BLaER1 treated with 17β-estradiol and CSF1 and Interleukin-3, amounts not matched to agents 10 nM and 100 nM (cell line): ENCODE measurements at regions not wholly inside any gene's neighbourhood (a gene's known extent, or its start where the extent isn't known, plus 50 kb on each side); places are given as distances from the start of the nearest gene placed in this dataset.
A peak's percentile ranks its signal among the peaks of the same experiment; 100 is the strongest.

ENCODE experiments used
- H3K27ac ChIP-seq, 11 experiments: shearing (Covaris generic); formaldehyde crosslinking; 2 replicates each; pipeline ENCODE4 v1.8.1; 2022
- H3K27me3 ChIP-seq, 11 experiments: shearing (Covaris generic); formaldehyde crosslinking; 2 replicates each; pipeline ENCODE4 v1.8.1; 2022
- H3K36me3 ChIP-seq, 11 experiments: shearing (Covaris generic); formaldehyde crosslinking; 2 replicates each; pipeline ENCODE4 v1.8.1; 2022
- H3K4me1 ChIP-seq, 10 experiments: shearing (Covaris generic); formaldehyde crosslinking; 2 replicates each; pipeline ENCODE4 v1.8.1; 2022
- H3K4me2 ChIP-seq, 11 experiments: shearing (Covaris generic); formaldehyde crosslinking; 2 replicates each; pipeline ENCODE4 v1.8.1; 2022
- H3K4me3 ChIP-seq, 10 experiments: shearing (Covaris generic); formaldehyde crosslinking; 2 replicates each; pipeline ENCODE4 v1.8.1; 2022
- H3K9ac ChIP-seq, 11 experiments: shearing (Covaris generic); formaldehyde crosslinking; 2 replicates each; pipeline ENCODE4 v1.8.1; 2022
- H3K9me3 ChIP-seq, 11 experiments: shearing (Covaris generic); formaldehyde crosslinking; replicated peaks in 1 of 11; 2 replicates each; pipeline ENCODE4 v1.8.1; 2022
- H4K20me1 ChIP-seq, 11 experiments: shearing (Covaris generic); formaldehyde crosslinking; 2 replicates each; pipeline ENCODE4 v1.8.1; 2022
- Cebpa-rat ChIP-seq, 11 experiments: shearing (Covaris generic); IDR thresholded peaks; 2 replicates each; pipeline ENCODE4 v1.8.1; 2022

DNA sequence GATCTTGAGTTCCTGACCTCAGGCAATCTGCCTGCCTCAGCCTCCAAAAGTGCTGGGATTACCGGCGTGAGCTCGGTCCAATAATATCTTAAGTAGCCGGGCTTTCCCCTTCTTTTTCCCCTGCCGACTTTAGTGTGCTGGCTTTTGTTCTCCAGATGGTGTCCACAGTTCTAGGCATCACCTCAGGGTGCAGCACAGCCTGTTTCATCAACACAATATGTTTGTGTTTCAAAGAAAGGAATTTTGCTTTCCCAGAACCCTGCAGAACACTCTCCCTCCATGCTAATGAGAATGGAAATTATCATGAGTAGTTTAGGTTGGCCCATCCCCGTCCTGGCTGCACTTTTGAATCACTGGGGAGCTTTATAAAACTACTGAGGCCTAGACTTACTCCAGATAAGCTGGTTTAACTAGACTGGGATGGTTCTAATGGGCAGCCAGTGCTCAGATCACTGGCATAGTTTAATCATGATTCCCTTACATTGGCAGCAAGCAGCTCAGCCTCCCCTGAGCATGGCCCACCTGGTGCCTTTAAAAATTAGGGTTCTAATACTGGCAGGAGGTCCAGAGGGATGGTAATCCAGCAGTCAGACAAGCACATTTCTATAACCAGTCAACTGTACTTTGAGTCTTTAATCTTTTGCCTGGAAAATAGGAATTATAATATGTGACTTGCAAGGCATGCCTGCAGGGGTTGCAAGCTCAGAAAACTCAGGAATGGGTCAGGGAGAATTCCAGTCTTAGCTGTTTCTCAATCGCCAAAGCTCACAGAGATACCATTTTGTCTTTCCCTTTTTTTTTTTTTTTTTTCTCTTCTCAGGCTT, 127.6 kb upstream of the RASGRP1 start:
- Histone ChIP-seq H3K27ac (no peak overlapping the region), H3K4me2 (0 out of 22 replicates have a peak overlapping the region, but pooled peaks of 1 of the 11 experiments have one; percentile 14), H3K4me3 (no peak overlapping the region), H3K36me3 (no peaks in the 10 kb centered on the region), H3K27me3 (no peaks in the 10 kb centered on the region), H3K4me1 (peaks cover 32 to 44% (median 41%) of the 10 kb centered on the region in 10 experiments), H3K9me3 (no peaks in the 10 kb centered on the region), H4K20me1 (no peaks in the 10 kb centered on the region), H3K9ac (no peak overlapping the region)
- TF ChIP-seq Cebpa-rat (IDR thresholded peaks at IDR 0.05), result no peak

DNA sequence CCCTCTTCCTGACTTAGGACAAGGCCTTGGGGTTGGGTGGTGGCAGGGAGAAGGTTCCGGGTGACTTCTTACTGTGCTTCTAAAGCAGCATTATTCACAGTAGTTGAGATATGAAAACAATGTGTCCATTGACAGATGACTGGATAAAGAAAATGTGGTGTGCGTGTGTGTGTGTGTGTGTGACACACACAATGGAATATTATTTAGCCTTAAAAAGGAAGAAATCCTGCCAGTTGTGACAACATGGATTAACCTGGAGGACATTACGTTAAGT, 128.1 kb upstream of the RASGRP1 start:
- H3K4me3 ChIP-seq, result no peak overlapping the region
- H4K20me1 ChIP-seq, result no peaks in the 10 kb centered on the region
- no peak overlapping the region for H3K27ac ChIP-seq
- H3K4me2 ChIP-seq, result no peak overlapping the region
- TF ChIP-seq Cebpa-rat (IDR thresholded peaks at IDR 0.05), result no peak
- H3K4me1 ChIP-seq, result peaks cover 32 to 50% (median 46%) of the 10 kb centered on the region in 10 experiments
- H3K27me3 ChIP-seq, result no peaks in the 10 kb centered on the region
- no peak overlapping the region for H3K9ac ChIP-seq
- H3K36me3 ChIP-seq, result no peaks in the 10 kb centered on the region
- no peaks in the 10 kb centered on the region for H3K9me3 ChIP-seq

DNA sequence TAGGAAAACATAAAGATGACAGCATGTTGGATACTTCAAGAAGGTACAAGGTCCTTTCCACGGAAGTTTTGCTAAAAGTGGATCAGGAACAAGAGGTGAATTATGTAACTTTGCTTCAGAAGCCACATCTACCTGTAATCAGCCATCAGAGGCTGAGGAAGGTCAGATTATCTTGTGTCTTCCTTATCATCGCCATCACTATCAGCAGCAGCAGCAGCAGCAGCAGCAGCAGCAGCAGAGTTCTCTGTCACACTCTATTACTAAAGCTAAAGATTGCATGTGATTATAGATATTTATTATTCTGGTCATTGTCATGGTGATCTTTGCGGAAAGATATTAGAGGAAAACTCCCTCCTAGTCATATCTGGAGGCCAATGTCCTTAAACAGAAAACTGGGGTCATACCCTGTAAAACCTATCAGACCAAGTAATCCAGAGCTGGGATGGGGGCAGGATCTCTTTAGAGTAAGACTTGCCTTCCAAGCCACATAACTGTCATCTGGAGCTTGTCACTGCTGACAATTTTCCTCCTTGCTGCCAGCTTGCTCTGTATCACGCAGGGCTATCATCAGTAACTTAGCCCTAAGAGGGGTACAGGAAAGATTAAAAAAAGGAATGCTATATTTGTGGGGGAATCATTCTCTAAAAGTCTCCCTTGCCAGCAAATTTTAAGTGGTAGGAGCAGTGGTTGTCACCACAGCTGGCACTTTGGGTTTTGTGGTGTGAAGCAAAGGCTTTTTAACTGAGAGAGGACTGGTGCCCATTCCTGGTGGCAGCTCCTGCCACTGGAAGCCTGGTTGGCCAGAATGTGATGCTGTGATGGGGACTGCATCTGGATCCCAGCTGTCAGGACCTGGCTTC, 130.9 kb upstream of the RASGRP1 start:
- TF ChIP-seq Cebpa-rat (IDR thresholded peaks at IDR 0.05), result no peak
- Histone ChIP-seq H3K36me3 (no peaks in the 10 kb centered on the region), H3K4me1 (peaks cover 24 to 57% (median 48%) of the 10 kb centered on the region in 10 experiments), H3K4me2 (peak overlapping the region; percentile 40 to 80 (median 66)), H3K9me3 (no peaks in the 10 kb centered on the region), H4K20me1 (no peaks in the 10 kb centered on the region), H3K9ac (peak overlapping the region in 1 of 11 experiments; percentile 45; a peak in 2 of 22 replicates), H3K4me3 (no peak overlapping the region), H3K27ac (peak overlapping the region in 9 of 11 experiments; percentile 13 to 60 (median 33); a peak in 14 of 22 replicates), H3K27me3 (no peaks in the 10 kb centered on the region)

DNA sequence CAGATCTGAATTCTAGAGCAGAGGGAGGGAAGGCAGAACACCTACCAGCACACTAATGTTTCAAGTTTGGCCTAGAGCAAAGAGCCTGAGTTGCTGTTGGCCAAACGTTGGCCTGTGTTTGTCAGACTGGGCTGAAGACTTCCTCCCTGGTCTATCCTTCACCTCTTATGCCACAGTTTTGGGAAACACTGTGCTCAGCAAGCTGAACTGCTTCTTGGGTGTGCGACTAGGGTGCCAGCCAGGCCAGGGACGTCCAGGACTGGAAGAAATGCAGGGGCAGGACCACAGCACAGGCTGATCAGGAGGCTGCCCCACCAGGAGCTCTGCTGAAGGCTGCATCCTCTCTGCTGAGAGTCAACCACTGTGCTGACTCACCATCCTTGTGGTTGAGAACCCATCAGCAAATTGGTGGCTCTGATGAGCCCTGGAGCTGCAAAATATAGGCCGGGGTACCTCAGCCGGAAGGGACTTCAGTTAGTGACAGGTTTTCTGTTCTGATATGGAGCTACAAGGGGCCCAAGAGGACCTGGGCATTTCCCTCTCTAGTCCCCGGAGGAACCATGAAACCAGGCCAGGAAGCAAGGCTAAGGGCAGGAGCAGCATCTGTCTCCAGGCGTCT, 131.6 kb upstream of the RASGRP1 start:
- Histone ChIP-seq H3K27ac (peak overlapping the region in 9 of 11 experiments; percentile 24 to 60 (median 38); a peak in 15 of 22 replicates), H3K36me3 (no peaks in the 10 kb centered on the region), H3K4me3 (no peak overlapping the region), H3K4me1 (peaks cover 24 to 58% (median 48%) of the 10 kb centered on the region in 10 experiments), H3K27me3 (no peaks in the 10 kb centered on the region), H3K9me3 (no peaks in the 10 kb centered on the region), H3K9ac (peak overlapping the region in 5 of 11 experiments; percentile 6 to 45 (median 16); a peak in 4 of 22 replicates), H3K4me2 (peak overlapping the region; percentile 40 to 80 (median 66)), H4K20me1 (no peaks in the 10 kb centered on the region)
- TF ChIP-seq Cebpa-rat (IDR thresholded peaks at IDR 0.05), result no peak

DNA sequence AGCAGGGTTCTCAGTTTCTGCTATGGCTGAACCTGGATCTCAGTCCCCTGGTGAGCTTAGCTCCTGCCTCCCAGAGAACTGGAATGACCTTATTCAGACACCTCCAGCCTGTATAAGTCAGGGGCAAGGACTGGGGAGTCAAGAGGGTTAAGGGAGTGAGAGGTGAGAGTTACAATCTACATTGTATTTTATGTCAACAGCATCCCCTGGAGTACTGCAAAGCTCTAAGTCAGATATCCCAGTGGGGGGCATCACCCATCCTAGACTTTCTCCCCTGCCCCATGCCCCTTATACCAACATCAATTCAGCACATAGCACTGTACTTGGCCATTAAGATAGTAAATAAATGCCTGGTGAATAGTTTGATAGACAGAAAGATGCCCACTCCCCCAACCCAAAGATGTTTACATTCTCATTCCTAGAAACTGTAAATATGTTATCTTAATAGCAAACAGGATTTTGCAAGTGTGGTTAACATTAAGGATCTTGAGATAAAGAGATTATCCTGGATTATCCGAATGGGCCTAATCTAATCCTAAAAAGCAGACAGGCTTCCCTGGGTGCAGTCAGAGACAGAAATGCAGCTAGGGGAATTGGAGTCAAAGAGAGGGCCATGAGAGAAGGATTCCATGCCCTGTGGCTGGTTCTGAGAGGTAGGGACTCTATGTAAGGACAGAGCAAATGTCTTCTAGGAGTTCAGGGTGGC, 132.3 kb upstream of the RASGRP1 start:
- H3K9ac ChIP-seq, result peak overlapping the region in 5 of 11 experiments; percentile 6 to 35 (median 13); a peak in 2 of 22 replicates
- peak overlapping the region; percentile 40 to 80 (median 66) for H3K4me2 ChIP-seq
- no peaks in the 10 kb centered on the region for H3K27me3 ChIP-seq
- H3K9me3 ChIP-seq, result no peaks in the 10 kb centered on the region
- peaks cover 24 to 58% (median 48%) of the 10 kb centered on the region in 10 experiments for H3K4me1 ChIP-seq
- no peak for TF ChIP-seq Cebpa-rat (IDR thresholded peaks at IDR 0.05)
- H3K4me3 ChIP-seq, result no peak overlapping the region
- H3K36me3 ChIP-seq, result no peaks in the 10 kb centered on the region
- peak overlapping the region in 8 of 11 experiments; percentile 25 to 60 (median 39); a peak in 14 of 22 replicates for H3K27ac ChIP-seq
- H4K20me1 ChIP-seq, result no peaks in the 10 kb centered on the region

DNA sequence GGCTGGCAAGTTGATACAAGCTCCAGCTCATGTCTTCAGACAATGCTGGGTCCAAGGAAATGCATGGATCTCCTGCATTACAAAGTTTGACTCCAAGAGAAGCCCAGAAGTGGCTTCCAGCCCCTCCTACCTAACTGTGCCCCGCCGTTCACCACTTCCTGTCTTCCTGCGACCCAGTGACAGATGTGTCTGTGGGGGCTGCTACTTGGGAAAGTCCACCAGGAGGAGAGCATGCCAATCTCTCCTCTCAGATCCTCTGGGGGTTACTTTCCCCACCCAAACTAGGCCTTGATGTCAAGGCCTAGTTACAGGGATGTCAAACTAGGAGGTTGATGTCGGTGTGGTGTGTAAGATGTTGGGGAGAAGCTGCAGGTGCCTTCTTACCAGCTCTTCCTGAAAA, 133.6 kb upstream of the RASGRP1 start:
- Histone ChIP-seq H3K4me2 (peak overlapping the region; percentile 27 to 80 (median 58); a peak in 21 of 22 replicates), H3K4me3 (no peak overlapping the region), H3K9ac (no peak overlapping the region), H3K27ac (peak overlapping the region in 2 of 11 experiments; percentile 8 to 36; a peak in 2 of 22 replicates), H3K36me3 (no peaks in the 10 kb centered on the region), H3K27me3 (no peaks in the 10 kb centered on the region), H3K4me1 (peaks cover 24 to 58% (median 48%) of the 10 kb centered on the region in 10 experiments), H3K9me3 (no peaks in the 10 kb centered on the region), H4K20me1 (no peaks in the 10 kb centered on the region)
- no peak for TF ChIP-seq Cebpa-rat (IDR thresholded peaks at IDR 0.05)

DNA sequence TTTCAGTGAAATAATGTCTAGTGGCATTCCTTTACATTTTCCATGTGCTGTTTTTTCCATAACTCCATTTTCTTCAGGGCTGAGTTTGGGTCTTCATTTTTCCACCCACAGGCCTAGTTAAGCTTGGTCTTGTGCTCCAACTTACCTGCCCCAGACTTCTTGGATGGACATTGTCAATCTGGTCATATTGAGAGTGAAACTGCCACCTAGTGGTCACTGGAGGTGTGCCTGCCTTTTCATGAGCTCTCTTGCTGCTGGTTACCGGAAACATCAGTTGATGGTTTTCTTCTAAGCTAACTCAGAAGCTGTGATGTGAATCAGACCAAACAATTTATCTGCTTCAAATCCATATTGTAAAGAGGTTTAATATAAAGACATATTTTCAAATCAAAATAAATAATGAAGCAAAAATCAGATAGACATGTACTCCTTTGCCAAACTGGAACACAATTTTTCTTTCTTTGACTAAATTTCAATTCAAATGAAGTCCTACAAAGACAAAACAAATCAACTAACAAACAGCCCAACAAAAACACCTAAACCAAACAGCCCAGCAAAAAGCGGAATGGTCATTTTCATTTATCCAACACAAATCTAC, 135.1 kb upstream of the RASGRP1 start:
- H3K9me3 ChIP-seq, result no peaks in the 10 kb centered on the region
- H3K4me2 ChIP-seq, result peak overlapping the region in 7 of 11 experiments; percentile 13 to 80 (median 65); a peak in 11 of 22 replicates
- no peak overlapping the region for H3K9ac ChIP-seq
- TF ChIP-seq Cebpa-rat (IDR thresholded peaks at IDR 0.05), result no peak
- no peaks in the 10 kb centered on the region for H4K20me1 ChIP-seq
- no peak overlapping the region for H3K27ac ChIP-seq
- H3K4me3 ChIP-seq, result no peak overlapping the region
- no peaks in the 10 kb centered on the region for H3K27me3 ChIP-seq
- H3K36me3 ChIP-seq, result no peaks in the 10 kb centered on the region
- H3K4me1 ChIP-seq, result peaks cover 24 to 69% (median 55%) of the 10 kb centered on the region in 10 experiments

DNA sequence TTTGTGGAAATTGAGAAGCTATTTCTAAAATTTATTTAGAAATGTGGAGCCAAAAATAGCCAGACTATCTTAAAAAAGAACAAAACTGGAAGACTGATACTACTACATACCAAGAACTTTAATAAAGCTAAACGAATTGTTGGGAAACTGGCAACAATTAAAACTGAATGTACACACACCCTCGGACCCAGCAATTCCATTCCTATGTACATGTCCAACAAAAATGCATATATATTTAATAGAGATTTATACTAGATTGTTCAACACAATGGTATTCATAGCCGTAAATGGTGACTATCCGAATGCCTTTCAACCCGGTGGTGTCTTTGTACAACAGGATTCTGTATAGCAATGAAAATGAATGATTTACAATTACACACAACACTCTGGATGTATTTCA, 136.5 kb upstream of the RASGRP1 start:
- H3K27ac ChIP-seq, result no peak overlapping the region

More for the DNA sequence above, 136.5 kb upstream of the RASGRP1 start:
- no peak overlapping the region for H3K9ac ChIP-seq
- H3K9me3 ChIP-seq, result no peaks in the 10 kb centered on the region
- no peaks in the 10 kb centered on the region for H3K36me3 ChIP-seq
- H3K4me1 ChIP-seq, result peaks cover 18 to 70% (median 56%) of the 10 kb centered on the region in 10 experiments
- no peak overlapping the region for H3K4me2 ChIP-seq
- H4K20me1 ChIP-seq, result no peaks in the 10 kb centered on the region
- no peak for TF ChIP-seq Cebpa-rat (IDR thresholded peaks at IDR 0.05)
- H3K4me3 ChIP-seq, result no peak overlapping the region
- H3K27me3 ChIP-seq, result no peaks in the 10 kb centered on the region
